GM23338 (cell line): ENCODE measurements at regions not wholly inside any gene's neighbourhood (a gene's known extent, or its start where the extent isn't known, plus 50 kb on each side); places are given as distances from the start of the nearest gene placed in this dataset.

Source experiments
- ATAC-seq: fragments of 200-7000 bp; cut with Tn5 transposase; 3 replicates; pipeline ENCODE4 v1.9.1; 2020
- DNase-seq: peaks from one replicate; pipeline ENCODE4 v3.0.0-alpha.2; 2015; ENCODE audit warnings: low spot score
- H2AFZ ChIP-seq: fragments of 200-600 bp; sonication (generic); 2 replicates; pipeline ENCODE4 v1.8.0; 2016; ENCODE audit warnings: antibody characterized with exemption, mild to moderate bottlenecking, moderate library complexity
- H3F3A ChIP-seq: fragments of 200-600 bp; sonication (generic); replicated peaks from 2 replicates; pipeline ENCODE4 v1.8.0; 2017; ENCODE audit warnings: antibody characterized with exemption, mixed run types, low read depth
- H3K27ac ChIP-seq: fragments of 200-600 bp; sonication (generic); 2 replicates; pipeline ENCODE4 v1.6.1; 2016; ENCODE audit warnings: low read depth
- H3K27me3 ChIP-seq: fragments of 200-600 bp; sonication (generic); 2 replicates; pipeline ENCODE4 v1.8.0; 2016; ENCODE audit warnings: mild to moderate bottlenecking, mixed run types, moderate library complexity; ENCODE audit not compliant: insufficient read depth
- H3K36me3 ChIP-seq: fragments of 200-600 bp; sonication (generic); 2 replicates; pipeline ENCODE4 v1.8.0; 2016; ENCODE audit warnings: mild to moderate bottlenecking; ENCODE audit not compliant: insufficient read depth
- H3K4me1 ChIP-seq: fragments of 200-600 bp; sonication (generic); 2 replicates; pipeline ENCODE4 v1.8.0; 2016; ENCODE audit warnings: mild to moderate bottlenecking, moderate library complexity; ENCODE audit not compliant: insufficient read depth
- H3K4me2 ChIP-seq: fragments of 200-600 bp; sonication (generic); 2 replicates; pipeline ENCODE4 v1.7.1; 2017; ENCODE audit warnings: mixed run types
- H3K4me3 ChIP-seq: fragments of 200-600 bp; sonication (generic); 2 replicates; pipeline ENCODE4 v1.6.1; 2016; ENCODE audit warnings: mixed run types
- H3K79me2 ChIP-seq: fragments of 200-600 bp; sonication (generic); replicated peaks from 2 replicates; pipeline ENCODE4 v1.8.0; 2017; ENCODE audit warnings: mild to moderate bottlenecking; ENCODE audit not compliant: insufficient read depth
- H3K9me2 ChIP-seq: fragments of 200-600 bp; sonication (generic); 2 replicates; pipeline ENCODE4 v1.8.0; 2017; ENCODE audit not compliant: insufficient read depth
- H4K20me1 ChIP-seq: fragments of 200-600 bp; sonication (generic); replicated peaks from 2 replicates; pipeline ENCODE4 v1.8.0; 2017; ENCODE audit warnings: mild to moderate bottlenecking; ENCODE audit not compliant: insufficient read depth
- H3K27ac Mint-ChIP-seq: 2 replicates; pipeline ENCODE4 v1.8.0; 2020; ENCODE audit warnings: inconsistent platforms, mild to moderate bottlenecking, moderate library complexity, mixed read lengths
- H3K27me3 Mint-ChIP-seq: 3 replicates; pipeline ENCODE4 v1.8.0; 2022; ENCODE audit warnings: low read depth, mild to moderate bottlenecking, moderate library complexity, mixed read lengths, inconsistent platforms; ENCODE audit not compliant: insufficient read depth, poor library complexity
- H3K36me3 Mint-ChIP-seq: 3 replicates; pipeline ENCODE4 v1.8.0; 2021; ENCODE audit warnings: low read depth, mild to moderate bottlenecking, inconsistent platforms, moderate library complexity, mixed read lengths
- H3K4me1 Mint-ChIP-seq: 3 replicates; pipeline ENCODE4 v1.8.0; 2020; ENCODE audit warnings: mild to moderate bottlenecking, inconsistent platforms, mixed read lengths
- H3K4me3 Mint-ChIP-seq: 3 replicates; pipeline ENCODE4 v1.8.0; 2021; ENCODE audit warnings: moderate library complexity, mild to moderate bottlenecking, inconsistent platforms, mixed read lengths
- H3K9me3 Mint-ChIP-seq: 3 replicates; pipeline ENCODE4 v1.8.0; 2020; ENCODE audit warnings: moderate library complexity, mild to moderate bottlenecking, inconsistent platforms, mixed read lengths
- CREB1 ChIP-seq: fragments of 250-450 bp; sonication (Bioruptor Pico); IDR thresholded peaks from 2 replicates; pipeline ENCODE4 v1.5.0; 2020; ENCODE audit warnings: low read depth, mild to moderate bottlenecking, moderate library complexity
- EZH2 ChIP-seq: fragments of 200-600 bp; sonication (generic); IDR thresholded peaks from one replicate; pipeline ENCODE4 v1.8.0; 2017; ENCODE audit warnings: antibody characterized with exemption, mild to moderate bottlenecking, low read depth; ENCODE audit not compliant: unreplicated experiment
- EZH2phosphoT487 ChIP-seq: fragments of 200-600 bp; sonication (generic); IDR thresholded peaks from one replicate; pipeline ENCODE4 v1.8.1; 2018; ENCODE audit warnings: antibody characterized with exemption; ENCODE audit not compliant: unreplicated experiment
- JUNB ChIP-seq: IDR thresholded peaks from one replicate; pipeline ENCODE4 v1.6.1; 2016; ENCODE audit warnings: antibody characterized with exemption; ENCODE audit not compliant: unreplicated experiment
- NANOG ChIP-seq: IDR thresholded peaks from 2 replicates; pipeline ENCODE4 v1.6.1; 2016; ENCODE audit warnings: antibody characterized with exemption, borderline replicate concordance
- POLR2AphosphoS5 ChIP-seq: IDR thresholded peaks from 2 replicates; pipeline ENCODE4 v1.6.1; 2016; ENCODE audit warnings: antibody characterized with exemption, low read depth
- STAT1 ChIP-seq: IDR thresholded peaks from one replicate; pipeline ENCODE4 v1.6.1; 2016; ENCODE audit warnings: antibody characterized with exemption; ENCODE audit not compliant: unreplicated experiment
- ZNF114 ChIP-seq: fragments of 250-450 bp; sonication (Bioruptor Pico); IDR thresholded peaks from 2 replicates; pipeline ENCODE4 v1.5.0; 2020; ENCODE audit warnings: mild to moderate bottlenecking, moderate library complexity
- ZNF331 ChIP-seq: fragments of 250-450 bp; sonication (Bioruptor Pico); IDR thresholded peaks from 2 replicates; pipeline ENCODE4 v1.5.0; 2020; ENCODE audit warnings: low read depth, mild to moderate bottlenecking, moderate library complexity
- TF ChIP-seq, protein P1 (sequence below): IDR thresholded peaks from 2 replicates; pipeline ENCODE4 v1.6.1; 2016; ENCODE audit warnings: antibody characterized with exemption
- TF ChIP-seq, protein P2 (sequence below): IDR thresholded peaks from one replicate; pipeline ENCODE4 v1.6.1; 2018; ENCODE audit warnings: antibody characterized with exemption; ENCODE audit not compliant: unreplicated experiment

- Mint-ChIP-seq H3K27me3 (peaks cover 6% of the 10 kb centered on the region), H3K4me3 (no peak overlapping the region), H3K36me3 (no peaks in the 10 kb centered on the region), H3K4me1 (no peaks in the 10 kb centered on the region), H3K9me3 (no peaks in the 10 kb centered on the region; the same call in 2 of the 3 replicates), H3K27ac (no peak overlapping the region)
- Histone ChIP-seq H3K27me3 (no peaks in the 10 kb centered on the region), H4K20me1 (no peaks in the 10 kb centered on the region), H3K4me1 (no peaks in the 10 kb centered on the region), H3F3A (no peaks in the 10 kb centered on the region), H3K4me3 (no peak overlapping the region), H3K36me3 (no peaks in the 10 kb centered on the region), H3K4me2 (no peak overlapping the region), H3K27ac (no peak overlapping the region), H3K9me2 (no peaks in the 10 kb centered on the region), H2AFZ (no peak overlapping the region), H3K79me2 (no peaks in the 10 kb centered on the region)
- DNase-seq (no peak), ATAC-seq (no peak)
- TF ChIP-seq, protein P1, sequence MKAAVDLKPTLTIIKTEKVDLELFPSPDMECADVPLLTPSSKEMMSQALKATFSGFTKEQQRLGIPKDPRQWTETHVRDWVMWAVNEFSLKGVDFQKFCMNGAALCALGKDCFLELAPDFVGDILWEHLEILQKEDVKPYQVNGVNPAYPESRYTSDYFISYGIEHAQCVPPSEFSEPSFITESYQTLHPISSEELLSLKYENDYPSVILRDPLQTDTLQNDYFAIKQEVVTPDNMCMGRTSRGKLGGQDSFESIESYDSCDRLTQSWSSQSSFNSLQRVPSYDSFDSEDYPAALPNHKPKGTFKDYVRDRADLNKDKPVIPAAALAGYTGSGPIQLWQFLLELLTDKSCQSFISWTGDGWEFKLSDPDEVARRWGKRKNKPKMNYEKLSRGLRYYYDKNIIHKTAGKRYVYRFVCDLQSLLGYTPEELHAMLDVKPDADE, result no peak
- no peak for TF ChIP-seq POLR2AphosphoS5
- no peak for TF ChIP-seq CREB1 (CRISPR knock-in tag)
- TF ChIP-seq, protein P2, sequence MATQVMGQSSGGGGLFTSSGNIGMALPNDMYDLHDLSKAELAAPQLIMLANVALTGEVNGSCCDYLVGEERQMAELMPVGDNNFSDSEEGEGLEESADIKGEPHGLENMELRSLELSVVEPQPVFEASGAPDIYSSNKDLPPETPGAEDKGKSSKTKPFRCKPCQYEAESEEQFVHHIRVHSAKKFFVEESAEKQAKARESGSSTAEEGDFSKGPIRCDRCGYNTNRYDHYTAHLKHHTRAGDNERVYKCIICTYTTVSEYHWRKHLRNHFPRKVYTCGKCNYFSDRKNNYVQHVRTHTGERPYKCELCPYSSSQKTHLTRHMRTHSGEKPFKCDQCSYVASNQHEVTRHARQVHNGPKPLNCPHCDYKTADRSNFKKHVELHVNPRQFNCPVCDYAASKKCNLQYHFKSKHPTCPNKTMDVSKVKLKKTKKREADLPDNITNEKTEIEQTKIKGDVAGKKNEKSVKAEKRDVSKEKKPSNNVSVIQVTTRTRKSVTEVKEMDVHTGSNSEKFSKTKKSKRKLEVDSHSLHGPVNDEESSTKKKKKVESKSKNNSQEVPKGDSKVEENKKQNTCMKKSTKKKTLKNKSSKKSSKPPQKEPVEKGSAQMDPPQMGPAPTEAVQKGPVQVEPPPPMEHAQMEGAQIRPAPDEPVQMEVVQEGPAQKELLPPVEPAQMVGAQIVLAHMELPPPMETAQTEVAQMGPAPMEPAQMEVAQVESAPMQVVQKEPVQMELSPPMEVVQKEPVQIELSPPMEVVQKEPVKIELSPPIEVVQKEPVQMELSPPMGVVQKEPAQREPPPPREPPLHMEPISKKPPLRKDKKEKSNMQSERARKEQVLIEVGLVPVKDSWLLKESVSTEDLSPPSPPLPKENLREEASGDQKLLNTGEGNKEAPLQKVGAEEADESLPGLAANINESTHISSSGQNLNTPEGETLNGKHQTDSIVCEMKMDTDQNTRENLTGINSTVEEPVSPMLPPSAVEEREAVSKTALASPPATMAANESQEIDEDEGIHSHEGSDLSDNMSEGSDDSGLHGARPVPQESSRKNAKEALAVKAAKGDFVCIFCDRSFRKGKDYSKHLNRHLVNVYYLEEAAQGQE, result no peak
Measured at GRCh38 chr6:40782355-40782754, 195.2 kb upstream of the LRFN2 start.

- Mint-ChIP-seq H3K27ac (no peak overlapping the region), H3K4me1 (no peaks in the 10 kb centered on the region), H3K4me3 (no peak overlapping the region), H3K9me3 (no peaks in the 10 kb centered on the region; the same call in 2 of the 3 replicates), H3K36me3 (no peaks in the 10 kb centered on the region), H3K27me3 (peaks cover 6% of the 10 kb centered on the region)
- H3K36me3 ChIP-seq, result no peaks in the 10 kb centered on the region
- ATAC-seq, result no peak
- no peaks in the 10 kb centered on the region for H3F3A ChIP-seq
- no peaks in the 10 kb centered on the region for H3K9me2 ChIP-seq
- no peaks in the 10 kb centered on the region for H3K27me3 ChIP-seq
- H3K4me3 ChIP-seq, result no peak overlapping the region
- no peaks in the 10 kb centered on the region for H3K4me1 ChIP-seq
- DNase-seq, result no peak
- H3K27ac ChIP-seq, result no peak overlapping the region
- no peak overlapping the region for H2AFZ ChIP-seq
- no peaks in the 10 kb centered on the region for H3K79me2 ChIP-seq
- no peak overlapping the region for H3K4me2 ChIP-seq
- H4K20me1 ChIP-seq, result no peaks in the 10 kb centered on the region
- TF ChIP-seq CREB1 (CRISPR knock-in tag) (no peak), ZNF114 (no peak), EZH2phosphoT487 (no peak), POLR2AphosphoS5 (no peak), ZNF331 (CRISPR knock-in tag) (no peak), STAT1 (no peak), NANOG (no peak), EZH2 (no peak), JUNB (no peak)
- TF ChIP-seq, protein P1, result no peak
- TF ChIP-seq, protein P2, result no peak
Measured at GRCh38 chr6:40780637-40781036, 193.5 kb upstream of the LRFN2 start.
